Left colon (tissue), 2 donors: ENCODE measurements at regions not wholly inside any gene's neighbourhood (a gene's known extent, or its start where the extent isn't known, plus 50 kb on each side); places are given as distances from the start of the nearest gene placed in this dataset.
A peak's percentile ranks its signal among the peaks of the same experiment; 100 is the strongest.
"Not testable (repeated sequence)": the region's sequence is repeated elsewhere in the genome, so short reads cannot be mapped to it uniquely, and the experiment has no call there.

ENCODE experiments used
- ATAC-seq: fragments of 200-7000 bp; cut with Tn5 transposase; one replicate; pipeline ENCODE4 v1.9.1; 2020; ENCODE audit warnings: mild to moderate bottlenecking, moderate library complexity
- DNase-seq, 2 donors: peaks; one replicate each; pipeline ENCODE4 v3.0.0-alpha.2; 2020
- intact Hi-C, 2 donors: fragments of 100-400 bp; cut with DNase I in 1 of 2; cut with micrococcal nuclease in 1 of 2; formaldehyde crosslinking; loops; one replicate each; pipeline versions ENCODE4 v1.11.2 to v1.14.0; 2022; cut with DNase I, micrococcal nuclease
- donor health status: DM: no; HTN: no; CAD: no.
- donor health status: DM: yes; HTN: yes; CAD: no.

DNA sequence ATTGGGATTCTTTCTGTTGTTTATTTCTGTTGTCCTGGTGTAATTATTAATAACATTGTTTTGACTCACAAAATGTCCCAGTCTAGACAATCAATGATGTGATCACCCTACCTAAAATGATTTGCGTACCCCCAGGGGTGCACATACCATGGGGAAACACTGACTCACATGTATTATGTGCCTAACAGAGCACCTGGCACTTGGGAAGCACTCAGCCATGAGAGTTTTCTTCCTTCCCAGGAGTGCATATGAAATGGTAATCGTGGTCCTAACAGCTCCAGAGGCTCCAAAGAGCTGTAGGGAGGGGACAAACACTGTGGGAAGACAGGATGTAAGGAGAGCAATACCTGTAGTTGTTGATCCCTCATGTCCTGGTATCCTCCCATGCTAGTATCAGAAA lies 187.8 kb upstream of the ERBB4 start:
- intact Hi-C loops, result no loop called here

DNA sequence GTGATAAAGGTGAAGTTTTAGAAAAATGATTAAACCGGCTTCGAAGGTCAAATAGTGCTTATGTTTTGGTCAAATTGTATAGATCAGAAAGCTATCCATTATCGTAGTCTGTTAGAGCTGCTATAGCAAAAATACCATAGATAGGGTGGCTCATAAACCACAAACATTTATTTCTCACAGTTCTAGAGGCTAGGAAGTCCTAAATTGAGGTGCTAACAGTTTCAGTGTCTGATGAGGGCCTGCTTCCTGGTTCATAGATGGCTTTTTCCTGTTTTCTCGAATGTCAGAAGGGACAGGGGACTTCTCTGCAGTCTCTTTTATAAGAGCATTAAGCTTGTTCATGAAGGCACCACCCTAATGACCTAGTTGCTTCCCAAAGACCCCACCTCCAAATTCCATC lies 186.6 kb upstream of the ERBB4 start:
- no peak for DNase-seq
- no peak for ATAC-seq
- intact Hi-C loops, result no loop called here

More for the DNA sequence above, 187.8 kb upstream of the ERBB4 start:
- ATAC-seq (no peak), DNase-seq (no peak)

DNA sequence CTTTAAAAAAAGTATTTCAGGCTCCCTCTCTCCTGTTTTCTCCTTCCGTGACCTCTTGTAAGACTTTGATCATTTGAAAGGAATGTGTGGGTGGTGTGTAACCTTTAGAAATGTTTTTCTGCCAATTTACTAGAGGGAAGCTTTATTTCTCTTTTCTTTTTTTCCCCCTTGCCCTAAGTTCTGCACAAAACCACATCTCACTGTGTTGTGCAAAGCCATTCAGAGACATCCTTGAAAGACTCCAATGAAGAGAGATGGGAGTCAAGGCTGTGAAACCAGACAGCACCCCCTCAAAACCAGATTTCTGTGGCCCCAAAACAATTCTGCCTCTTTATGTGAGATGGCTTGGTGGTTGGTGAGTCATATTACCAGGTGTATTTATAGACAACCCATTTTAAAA lies 184.6 kb upstream of the ERBB4 start:
- no peak for DNase-seq
- intact Hi-C loops, result no loop called here
- ATAC-seq, result no peak

DNA sequence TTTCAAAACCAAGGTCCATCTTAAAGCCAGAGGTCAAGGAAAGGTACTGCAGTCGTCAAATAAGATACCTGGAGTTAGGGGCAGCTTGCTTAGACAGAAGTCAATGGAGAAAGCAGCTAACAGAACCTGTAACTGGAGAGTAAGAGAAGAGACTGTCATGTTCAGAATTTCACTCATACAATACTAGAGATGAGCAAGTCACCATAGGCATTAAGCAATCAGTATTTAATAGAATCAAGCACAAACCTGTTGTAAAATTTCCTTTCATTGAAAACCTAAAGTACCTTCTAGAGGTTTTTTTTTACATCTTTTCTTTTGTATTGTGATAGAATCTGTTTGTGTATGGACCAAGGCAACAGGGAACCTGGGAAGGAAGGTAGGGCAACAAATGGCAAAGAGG lies 183.4 kb upstream of the ERBB4 start:
- intact Hi-C loops, result no loop called here
- ATAC-seq, result no peak

GRCh38 chr2:212721026-212721451 lies 182.4 kb upstream of the ERBB4 start:
- ATAC-seq (no peak), DNase-seq (peak in 1 of 2 donors; percentile 2)
- intact Hi-C loops, result no loop called here

More for the DNA sequence above, 183.4 kb upstream of the ERBB4 start:
- DNase-seq, result no peak

DNA sequence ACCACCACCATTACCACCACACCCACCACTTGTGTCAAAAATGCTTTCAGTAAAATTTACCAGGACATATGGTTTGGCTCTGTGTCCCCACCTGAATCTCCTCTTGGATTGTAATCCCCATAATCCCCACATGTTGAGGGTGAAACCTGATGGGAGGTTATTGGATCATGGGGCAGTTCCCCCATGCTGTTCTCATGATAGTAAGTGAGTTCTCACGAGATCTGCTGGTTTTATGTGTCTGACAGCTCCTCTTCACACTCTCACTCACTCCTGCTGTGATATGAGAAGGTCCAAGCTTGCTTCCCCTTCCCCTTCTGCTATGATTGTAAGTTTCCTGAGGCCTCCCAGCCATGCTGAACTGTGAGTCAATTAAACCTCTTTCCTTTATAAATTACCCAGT lies 176.8 kb upstream of the ERBB4 start:
- intact Hi-C loops, ATAC-seq, DNase-seq: not testable (repeated sequence)

GRCh38 chr2:212713681-212714080 lies 175.1 kb upstream of the ERBB4 start:
- intact Hi-C loops, result no loop called here
- DNase-seq (no peak), ATAC-seq (no peak)

GRCh38 chr2:212712991-212713390 lies 174.4 kb upstream of the ERBB4 start:
- intact Hi-C loops, result no loop called here
- ATAC-seq, result no peak
- DNase-seq, result no peak

- DNase-seq (no peak), ATAC-seq (no peak)
- intact Hi-C loops, result no loop called here
Measured at GRCh38 chr2:212712466-212712865, 173.9 kb upstream of the ERBB4 start.

DNA sequence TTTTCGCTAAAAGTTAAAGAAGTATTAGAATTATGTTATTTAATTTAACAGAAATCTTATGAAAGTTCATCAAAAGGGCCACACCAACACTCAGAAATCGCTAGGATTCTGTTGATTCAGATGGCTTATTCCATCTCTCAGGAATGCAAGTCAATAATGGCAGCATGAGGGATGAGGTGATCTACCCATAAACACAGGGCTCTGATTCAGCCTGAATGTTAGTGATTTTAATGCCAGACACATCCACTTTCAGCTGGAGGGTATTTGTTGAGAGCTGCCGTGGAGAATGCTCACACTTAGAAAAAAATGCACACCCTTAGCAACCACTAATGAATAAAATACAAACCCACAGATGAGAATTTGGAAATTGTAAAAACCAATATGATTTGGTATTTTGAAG lies 173.3 kb upstream of the ERBB4 start:
- intact Hi-C loops, result no loop called here
- no peak for ATAC-seq

GRCh38 chr2:212709280-212709679 lies 170.7 kb upstream of the ERBB4 start:
- ATAC-seq (no peak), DNase-seq (no peak)
- intact Hi-C loops, result no loop called here

More for the DNA sequence above, 173.3 kb upstream of the ERBB4 start:
- DNase-seq, result no peak

GRCh38 chr2:212708355-212708754 lies 169.8 kb upstream of the ERBB4 start:
- DNase-seq (no peak), ATAC-seq (no peak)
- intact Hi-C loops, result no loop called here

DNA sequence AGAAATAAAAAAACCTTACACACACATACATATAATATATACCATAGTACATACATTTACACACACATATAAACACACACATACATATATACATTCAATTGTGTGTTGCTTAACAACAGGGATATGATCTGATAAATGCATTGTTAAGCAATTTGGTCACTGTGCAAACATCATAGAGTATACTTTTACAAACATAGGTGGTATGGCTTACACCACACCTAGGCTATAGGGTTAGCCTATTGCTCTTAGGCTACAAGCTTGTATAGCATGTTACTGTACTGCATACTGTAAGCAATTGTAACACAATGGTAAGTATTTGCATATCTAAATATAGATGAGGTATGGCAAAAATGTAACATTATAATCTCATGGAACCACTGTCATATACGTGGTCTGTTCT lies 156.8 kb upstream of the ERBB4 start:
- intact Hi-C loops, result no loop called here
- DNase-seq (no peak), ATAC-seq (no peak)

GRCh38 chr2:212694398-212694797 lies 155.8 kb upstream of the ERBB4 start:
- intact Hi-C loops, result no loop called here
- no peak for DNase-seq
- no peak for ATAC-seq

DNA sequence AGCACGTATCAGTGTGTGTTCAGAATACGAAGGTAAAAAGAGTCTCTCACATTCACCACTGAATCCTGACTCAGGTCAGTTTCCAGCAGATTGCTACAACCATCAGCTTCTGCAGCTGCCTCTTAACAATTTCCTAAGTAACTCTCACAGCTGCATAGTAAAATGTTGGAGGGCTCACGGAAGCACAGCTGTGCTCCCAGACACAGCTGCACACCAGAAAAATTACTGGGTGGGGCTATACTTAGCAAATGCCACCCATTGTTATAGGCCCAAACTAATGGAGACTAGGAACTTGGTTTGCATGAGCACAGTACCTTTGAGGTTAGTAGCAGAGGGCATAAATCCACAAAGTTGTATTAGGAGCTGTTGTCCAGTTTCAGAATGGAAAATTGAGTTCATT lies 153.9 kb upstream of the ERBB4 start:
- intact Hi-C loops, result no loop called here

DNA sequence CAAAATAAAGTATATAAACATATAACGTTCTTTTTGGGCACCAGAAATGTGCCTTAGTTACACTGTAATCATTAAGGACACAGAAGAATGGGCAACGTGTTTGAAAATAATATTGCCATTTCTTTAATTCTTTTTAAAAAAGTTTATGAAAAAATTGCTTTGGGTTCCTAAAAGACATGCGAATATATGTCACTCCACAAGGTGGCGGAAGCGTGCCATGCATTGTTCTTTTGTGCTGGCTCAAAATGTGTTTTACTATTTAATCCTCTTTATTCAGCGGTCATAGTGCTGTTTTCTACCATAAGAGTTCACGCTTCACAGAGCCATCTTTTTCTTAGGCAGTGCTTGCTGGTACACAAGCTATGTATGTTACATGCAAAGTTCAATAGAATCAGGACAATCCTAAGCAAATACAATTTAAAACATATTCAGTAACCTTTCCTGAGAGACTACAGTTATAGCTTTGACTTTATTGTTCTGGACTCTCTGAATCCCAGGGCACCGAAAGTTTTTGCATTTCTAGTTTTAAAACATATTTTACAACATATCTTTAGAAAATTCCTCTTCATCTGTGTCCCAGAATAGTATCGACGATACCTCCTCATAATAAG lies 147.8 kb upstream of the ERBB4 start:
- no peak for ATAC-seq
- peak in 1 of 2 donors; percentile 51 for DNase-seq
- intact Hi-C loops, result loop anchor here in 1 of 2 donors (10.0 kb wide), 1 partner anchor 468 kb away; the partner anchor contains the start of gene IKZF2

More for the DNA sequence above, 153.9 kb upstream of the ERBB4 start:
- ATAC-seq (no peak), DNase-seq (no peak)

DNA sequence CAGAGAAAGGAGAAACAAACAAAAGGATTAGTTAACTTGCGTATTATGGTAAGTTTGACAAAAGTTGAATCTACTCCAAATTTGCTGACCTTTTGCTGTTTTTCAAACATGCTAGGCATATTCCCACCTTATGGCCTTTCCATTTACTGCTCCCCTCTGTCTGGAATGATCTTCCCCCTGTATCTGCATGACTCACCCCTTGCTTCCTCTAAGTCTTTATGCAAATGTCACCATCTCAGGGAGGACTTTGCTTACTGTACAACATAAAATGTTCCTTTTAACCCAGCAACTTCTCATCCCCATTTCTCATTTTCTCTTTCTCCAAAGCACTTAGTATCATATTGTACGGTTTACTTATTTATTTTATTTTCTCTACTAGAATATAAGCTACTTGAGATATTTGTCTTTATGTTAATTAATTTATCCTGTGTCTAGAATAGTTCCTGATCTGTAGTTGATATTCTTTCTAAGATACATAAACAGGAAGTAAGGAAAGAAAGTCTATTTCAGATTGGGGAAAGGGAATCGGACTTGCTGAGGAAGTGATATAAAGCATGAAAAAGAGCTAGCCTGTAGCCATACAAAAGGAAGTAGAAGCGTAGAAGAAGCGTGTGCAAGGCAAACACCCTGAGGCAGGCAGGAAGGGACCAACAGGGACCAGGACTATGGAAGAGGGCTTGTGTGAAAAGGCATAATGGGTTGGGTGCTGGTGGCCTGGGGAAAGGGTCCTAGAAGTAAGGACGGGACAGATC lies 144.9 kb upstream of the ERBB4 start:
- no peak for DNase-seq
- no peak for ATAC-seq
- intact Hi-C loops, result loop anchor here in 1 of 2 donors (10.0 kb wide), 1 partner anchor 471 kb away; the partner anchor contains the start of gene IKZF2

- DNase-seq, result no peak
- intact Hi-C loops, result loop anchor here in 1 of 2 donors (10.0 kb wide), 1 partner anchor 472 kb away; the partner anchor contains the start of gene IKZF2
- ATAC-seq, result no peak
Measured at GRCh38 chr2:212682937-212683336, 144.3 kb upstream of the ERBB4 start.

- ATAC-seq (no peak), DNase-seq (no peak)
- intact Hi-C loops, result no loop called here
Measured at GRCh38 chr2:212677466-212677865, 138.9 kb upstream of the ERBB4 start.

GRCh38 chr2:212672186-212672585 lies 133.6 kb upstream of the ERBB4 start:
- intact Hi-C loops, result no loop called here
- ATAC-seq (no peak), DNase-seq (no peak)
